Trophoblast cell (in vitro differentiated cells and primary cell): ENCODE measurements at regions not wholly inside any gene's neighbourhood (a gene's known extent, or its start where the extent isn't known, plus 50 kb on each side); places are given as distances from the start of the nearest gene placed in this dataset.

Source experiments
- DNase-seq, 2 donors: peaks; one replicate each; pipeline ENCODE4 v3.0.0-alpha.2; 2016
- H2AFZ ChIP-seq: 2 replicates; pipeline ENCODE4 v1.6.1; 2013; ENCODE audit warnings: low read length, moderate library complexity, mild to moderate bottlenecking; ENCODE audit not compliant: insufficient read depth, poor library complexity
- H2AK5ac ChIP-seq: 2 replicates; pipeline ENCODE4 v1.6.1; 2013; ENCODE audit warnings: mild to moderate bottlenecking, low read length
- H2BK120ac ChIP-seq: 2 replicates; pipeline ENCODE4 v1.6.1; 2013; ENCODE audit warnings: low read length, mild to moderate bottlenecking, moderate library complexity; ENCODE audit not compliant: insufficient read depth, poor library complexity
- H2BK12ac ChIP-seq: 2 replicates; pipeline ENCODE4 v1.6.1; 2013; ENCODE audit warnings: mild to moderate bottlenecking, low read length, moderate library complexity
- H2BK5ac ChIP-seq: 2 replicates; pipeline ENCODE4 v1.6.1; 2013; ENCODE audit warnings: low read length, low read depth, moderate library complexity, mild to moderate bottlenecking; ENCODE audit not compliant: poor library complexity
- H3K14ac ChIP-seq: 2 replicates; pipeline ENCODE4 v1.6.1; 2013; ENCODE audit warnings: mild to moderate bottlenecking, low read length
- H3K18ac ChIP-seq: 2 replicates; pipeline ENCODE4 v1.6.1; 2013; ENCODE audit warnings: mild to moderate bottlenecking, low read length
- H3K23ac ChIP-seq: 2 replicates; pipeline ENCODE4 v1.6.1; 2013; ENCODE audit warnings: low read length
- H3K27ac ChIP-seq: 2 replicates; pipeline ENCODE4 v1.5.1; 2013; ENCODE audit warnings: low read depth, mild to moderate bottlenecking, inconsistent platforms, low read length, moderate library complexity
- H3K27me3 ChIP-seq: 2 replicates; pipeline ENCODE4 v1.6.1; 2013; ENCODE audit warnings: inconsistent platforms, mild to moderate bottlenecking, low read length, moderate library complexity; ENCODE audit not compliant: insufficient read depth
- H3K36me3 ChIP-seq, 2 experiments: 1 replicate in 1 of 2; 2 replicates in 1 of 2; pipeline ENCODE4 v1.6.1; 2013; ENCODE audit warnings: low read length in 2 of 2, mild to moderate bottlenecking in 2 of 2, moderate library complexity in 1 of 2; ENCODE audit not compliant: insufficient read depth in 2 of 2, control insufficient read depth in 1 of 2
- H3K4ac ChIP-seq: 2 replicates; pipeline ENCODE4 v1.6.1; 2013; ENCODE audit warnings: low read depth, mild to moderate bottlenecking, low read length, moderate library complexity
- H3K4me1 ChIP-seq, 2 experiments: 1 replicate in 1 of 2; 2 replicates in 1 of 2; pipeline ENCODE4 v1.6.1; 2013; ENCODE audit warnings: low read length in 2 of 2, mild to moderate bottlenecking in 2 of 2, moderate library complexity in 1 of 2; ENCODE audit not compliant: insufficient read depth in 2 of 2, control insufficient read depth in 1 of 2
- H3K4me2 ChIP-seq: 2 replicates; pipeline ENCODE4 v1.6.1; 2013; ENCODE audit warnings: inconsistent platforms, mild to moderate bottlenecking, low read length, moderate library complexity
- H3K4me3 ChIP-seq: 2 replicates; pipeline ENCODE4 v1.5.1; 2013; ENCODE audit warnings: mild to moderate bottlenecking, low read depth, low read length, inconsistent platforms
- H3K79me1 ChIP-seq: one replicate; pipeline ENCODE4 v1.6.1; 2013; ENCODE audit warnings: low read length
- H3K79me2 ChIP-seq: 2 replicates; pipeline ENCODE4 v1.6.1; 2013; ENCODE audit warnings: low read length, mild to moderate bottlenecking; ENCODE audit not compliant: control insufficient read depth, insufficient read depth, poor library complexity
- H3K9ac ChIP-seq: 2 replicates; pipeline ENCODE4 v1.6.1; 2013; ENCODE audit warnings: mild to moderate bottlenecking, low read length
- H3K9me3 ChIP-seq: 2 replicates; pipeline ENCODE4 v1.6.1; 2013; ENCODE audit warnings: low read depth, mild to moderate bottlenecking, control low read depth, inconsistent platforms, low read length; ENCODE audit not compliant: insufficient read depth
- H4K12ac ChIP-seq: 2 replicates; pipeline ENCODE4 v1.6.1; 2013; ENCODE audit warnings: low read depth, mild to moderate bottlenecking, low read length, moderate library complexity
- H4K8ac ChIP-seq: 2 replicates; pipeline ENCODE4 v1.6.1; 2013; ENCODE audit warnings: low read depth, mild to moderate bottlenecking, low read length, moderate library complexity
- H4K91ac ChIP-seq: one replicate; pipeline ENCODE4 v1.6.1; 2013; ENCODE audit warnings: low read depth, mild to moderate bottlenecking, low read length, moderate library complexity
- WGBS: extraction: QIAGEN DNeasy Blood & Tissue Kit; methylation state at CpG from one replicate; pipeline ENCODE4 v1.1.7; 2013; ENCODE audit warnings: missing lambda C conversion rate; ENCODE audit not compliant: insufficient read length, insufficient coverage; ENCODE audit errors: extremely low coverage; 5-methylcytosine and 5-hydroxymethylcytosine counted together

GRCh38 chr3:102053375-102053989 is 204.2 kb downstream of the NFKBIZ start:
- no peak overlapping the region for H2AK5ac ChIP-seq
- DNase-seq = peak; percentile 63 to 80
- no CpG with 5 or more reads among the region's 4 CpGs for WGBS
- H3K79me2 ChIP-seq = no peaks in the 10 kb centered on the region
- H3K36me3 ChIP-seq = no peaks in the 10 kb centered on the region
- no peaks in the 10 kb centered on the region for H3K79me1 ChIP-seq
- H3K27me3 ChIP-seq = no peaks in the 10 kb centered on the region
- H3K4ac ChIP-seq = no peak overlapping the region
- no peaks in the 10 kb centered on the region for H3K9me3 ChIP-seq
- H2BK12ac ChIP-seq = no peak overlapping the region
- H3K27ac ChIP-seq = no peak overlapping the region
- no peak overlapping the region for H3K4me2 ChIP-seq
- H3K23ac ChIP-seq = no peak overlapping the region
- H3K18ac ChIP-seq = no peak overlapping the region
- H2AFZ ChIP-seq = no peak overlapping the region
- H4K91ac ChIP-seq = no peak overlapping the region
- no peak overlapping the region for H2BK120ac ChIP-seq
- H4K8ac ChIP-seq = no peak overlapping the region
- no peak overlapping the region for H3K14ac ChIP-seq
- no peak overlapping the region for H3K4me3 ChIP-seq
- H2BK5ac ChIP-seq = no peak overlapping the region
- H4K12ac ChIP-seq = no peak overlapping the region
- H3K4me1 ChIP-seq = no peaks in the 10 kb centered on the region
- no peak overlapping the region for H3K9ac ChIP-seq

GRCh38 chr3:102054543-102055080 is 205.3 kb downstream of the NFKBIZ start:
- Histone ChIP-seq H3K4me1 (no peaks in the 10 kb centered on the region), H3K27me3 (no peaks in the 10 kb centered on the region), H3K14ac (no peak overlapping the region), H2AFZ (no peak overlapping the region), H2BK5ac (no peak overlapping the region), H3K27ac (no peak overlapping the region), H4K12ac (no peak overlapping the region), H2AK5ac (no peak overlapping the region), H3K18ac (no peak overlapping the region), H3K79me1 (no peaks in the 10 kb centered on the region), H3K9me3 (no peaks in the 10 kb centered on the region), H3K4ac (no peak overlapping the region), H3K4me2 (no peak overlapping the region), H3K4me3 (no peak overlapping the region), H3K23ac (no peak overlapping the region), H4K8ac (no peak overlapping the region), H3K79me2 (no peaks in the 10 kb centered on the region), H3K36me3 (no peaks in the 10 kb centered on the region), H3K9ac (no peak overlapping the region), H2BK12ac (no peak overlapping the region), H2BK120ac (no peak overlapping the region), H4K91ac (no peak overlapping the region)
- no CpG with 5 or more reads among the region's 10 CpGs for WGBS
- DNase-seq = no peak

- Histone ChIP-seq H3K27me3 (no peaks in the 10 kb centered on the region), H3K4ac (no peak overlapping the region), H3K4me3 (no peak overlapping the region), H3K9me3 (no peaks in the 10 kb centered on the region), H3K79me1 (no peaks in the 10 kb centered on the region), H2AFZ (no peak overlapping the region), H3K27ac (no peak overlapping the region), H3K18ac (no peak overlapping the region), H3K14ac (no peak overlapping the region), H2BK12ac (no peak overlapping the region), H4K8ac (no peak overlapping the region), H2AK5ac (no peak overlapping the region), H3K23ac (no peak overlapping the region), H3K4me1 (no peaks in the 10 kb centered on the region), H2BK120ac (no peak overlapping the region), H3K36me3 (no peaks in the 10 kb centered on the region), H2BK5ac (no peak overlapping the region), H4K12ac (no peak overlapping the region), H4K91ac (no peak overlapping the region), H3K79me2 (no peaks in the 10 kb centered on the region), H3K9ac (no peak overlapping the region), H3K4me2 (no peak overlapping the region)
- DNase-seq = no peak
These were observed 208.6 kb downstream of the NFKBIZ start for GRCh38 chr3:102057781-102058421.

GRCh38 chr3:102059145-102059943 is 210.0 kb downstream of the NFKBIZ start:
- Histone ChIP-seq H4K8ac (no peak overlapping the region), H3K4me3 (no peak overlapping the region), H3K79me2 (no peaks in the 10 kb centered on the region), H2BK12ac (no peak overlapping the region), H3K9me3 (no peaks in the 10 kb centered on the region), H2BK120ac (no peak overlapping the region), H3K18ac (no peak overlapping the region), H3K14ac (no peak overlapping the region), H2AK5ac (no peak overlapping the region), H3K23ac (no peak overlapping the region), H3K36me3 (no peaks in the 10 kb centered on the region), H3K27ac (no peak overlapping the region), H3K9ac (no peak overlapping the region), H3K27me3 (no peaks in the 10 kb centered on the region), H3K4me2 (no peak overlapping the region), H4K12ac (no peak overlapping the region), H3K79me1 (no peaks in the 10 kb centered on the region), H2BK5ac (no peak overlapping the region), H2AFZ (no peak overlapping the region), H3K4me1 (no peaks in the 10 kb centered on the region), H3K4ac (no peak overlapping the region), H4K91ac (no peak overlapping the region)
- no peak for DNase-seq
- no CpG with 5 or more reads among the region's 8 CpGs for WGBS
